Progenitor cell of endocrine pancreas (in vitro differentiated cells): ENCODE measurements at regions not wholly inside any gene's neighbourhood (a gene's known extent, or its start where the extent isn't known, plus 50 kb on each side); places are given as distances from the start of the nearest gene placed in this dataset.

ENCODE experiments used
- DNase-seq: peaks from one replicate; pipeline ENCODE4 v3.0.0; 2021; ENCODE audit warnings: low spot score; ENCODE audit not compliant: unreplicated experiment
- H3K27ac Mint-ChIP-seq: 2 replicates; pipeline ENCODE4 v1.8.0; 2021; ENCODE audit warnings: mild to moderate bottlenecking, moderate library complexity, mixed read lengths
- H3K27me3 Mint-ChIP-seq: 2 replicates; pipeline ENCODE4 v1.8.0; 2021; ENCODE audit warnings: mixed read lengths
- H3K36me3 Mint-ChIP-seq: 2 replicates; pipeline ENCODE4 v1.8.0; 2022; ENCODE audit warnings: mixed read lengths; ENCODE audit not compliant: insufficient read depth
- H3K4me1 Mint-ChIP-seq: 2 replicates; pipeline ENCODE4 v1.8.0; 2021; ENCODE audit warnings: low read depth, mixed read lengths
- H3K4me3 Mint-ChIP-seq: 2 replicates; pipeline ENCODE4 v1.8.0; 2021; ENCODE audit warnings: low read depth, mild to moderate bottlenecking, moderate library complexity, mixed read lengths
- H3K9me3 Mint-ChIP-seq: 2 replicates; pipeline ENCODE4 v1.8.0; 2021; ENCODE audit warnings: low read depth, mixed read lengths
- CTCF ChIP-seq: fragments of 200-600 bp; sonication (generic); IDR thresholded peaks from one replicate; pipeline ENCODE4 v1.5.0; 2021; ENCODE audit warnings: antibody characterized with exemption, mild to moderate bottlenecking; ENCODE audit not compliant: unreplicated experiment

GRCh38 chr5:23840083-23840482 lies 332.7 kb downstream of the PRDM9 start:
- peak; percentile 31 for TF ChIP-seq CTCF
- no peaks in the 10 kb centered on the region for H3K27me3 Mint-ChIP-seq
- no peak overlapping the region for H3K4me3 Mint-ChIP-seq
- peaks cover 1% of the 10 kb centered on the region for H3K36me3 Mint-ChIP-seq
- H3K27ac Mint-ChIP-seq: no peak overlapping the region
- DNase-seq: no peak
- H3K4me1 Mint-ChIP-seq: peaks cover 2% of the 10 kb centered on the region
- H3K9me3 Mint-ChIP-seq: peaks cover 9% of the 10 kb centered on the region

DNA sequence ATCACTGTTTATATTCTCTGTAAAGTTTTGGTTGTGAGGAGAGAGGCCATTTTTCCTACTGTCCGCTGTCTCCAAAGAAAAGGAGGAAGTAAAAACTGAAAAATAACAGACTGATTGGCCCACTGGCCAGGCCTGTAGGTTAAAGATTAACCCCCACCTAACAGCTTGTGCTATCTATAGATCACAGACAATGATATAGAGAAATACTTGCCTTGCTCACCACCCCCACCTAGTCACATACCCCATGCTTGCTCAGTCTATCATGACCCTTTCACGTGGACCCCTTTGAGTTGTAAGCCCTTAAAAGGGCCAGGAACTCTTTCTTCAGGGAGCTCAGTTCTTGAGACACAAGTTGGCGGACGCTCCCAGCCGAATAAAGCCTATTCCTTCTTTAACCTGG lies 357.4 kb downstream of the PRDM9 start:
- no peaks in the 10 kb centered on the region for H3K27me3 Mint-ChIP-seq
- H3K36me3 Mint-ChIP-seq: no peaks in the 10 kb centered on the region
- DNase-seq: no peak
- no peak for TF ChIP-seq CTCF
- H3K4me3 Mint-ChIP-seq: no peak overlapping the region
- H3K4me1 Mint-ChIP-seq: no peaks in the 10 kb centered on the region
- H3K9me3 Mint-ChIP-seq: no peaks in the 10 kb centered on the region
- H3K27ac Mint-ChIP-seq: peak overlapping the region; percentile 86

DNA sequence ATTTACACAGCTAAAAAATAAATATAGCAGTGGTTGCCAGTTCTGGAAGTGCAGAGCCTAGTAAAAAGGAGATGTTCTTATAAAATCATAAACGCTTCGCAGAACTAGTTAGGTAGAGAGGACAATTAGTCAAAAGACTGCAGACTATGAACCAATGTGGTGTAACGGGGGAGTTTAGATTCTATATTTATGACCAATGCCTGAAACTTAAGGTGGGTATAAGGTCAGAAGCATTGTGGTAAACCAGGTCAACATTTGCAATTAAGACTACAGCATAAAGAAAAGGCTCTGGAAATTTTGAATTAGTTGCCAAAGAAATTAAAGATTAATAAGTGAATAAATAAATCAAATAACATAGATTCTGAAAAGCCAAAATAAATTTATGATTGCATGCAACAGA lies 370.4 kb downstream of the PRDM9 start:
- H3K4me3 Mint-ChIP-seq: no peak overlapping the region
- no peak for DNase-seq
- peaks cover 3% of the 10 kb centered on the region for H3K9me3 Mint-ChIP-seq
- H3K27ac Mint-ChIP-seq: no peak overlapping the region
- H3K36me3 Mint-ChIP-seq: no peaks in the 10 kb centered on the region
- TF ChIP-seq CTCF: no peak
- no peaks in the 10 kb centered on the region for H3K27me3 Mint-ChIP-seq
- no peaks in the 10 kb centered on the region for H3K4me1 Mint-ChIP-seq

DNA sequence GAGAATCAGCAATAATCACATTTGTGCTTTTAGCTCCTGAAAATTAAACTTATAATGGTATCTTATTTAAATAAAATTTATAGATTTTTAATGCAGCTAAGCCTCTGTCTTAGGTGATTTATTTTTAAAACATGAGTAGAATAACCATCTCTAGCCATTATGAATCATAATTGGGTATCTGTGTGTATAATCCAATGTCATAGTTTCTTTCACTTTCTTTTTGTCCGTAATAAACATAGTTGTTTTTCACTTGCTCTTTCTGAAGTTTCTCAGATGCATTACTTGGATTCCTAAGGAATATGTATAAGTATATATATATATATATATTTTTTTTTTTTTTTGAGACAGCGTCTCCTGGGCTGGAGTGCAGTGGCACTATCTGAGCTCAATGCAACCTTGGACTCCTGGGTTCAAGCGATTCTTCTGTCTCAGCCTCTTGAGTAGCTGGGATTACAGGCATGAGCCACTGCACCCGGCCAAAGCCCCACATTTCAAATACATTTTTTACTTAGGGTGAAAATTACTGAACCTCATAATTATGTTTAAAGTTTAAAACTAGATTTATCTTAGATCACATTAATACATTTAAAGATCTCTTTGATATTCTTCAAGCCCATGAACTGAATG lies 377.1 kb downstream of the PRDM9 start:
- Mint-ChIP-seq H3K4me1 (no peaks in the 10 kb centered on the region), H3K4me3 (no peak overlapping the region), H3K27ac (no peak overlapping the region), H3K36me3 (no peaks in the 10 kb centered on the region), H3K27me3 (no peaks in the 10 kb centered on the region), H3K9me3 (peaks cover 3% of the 10 kb centered on the region)
- TF ChIP-seq CTCF: no peak
- DNase-seq: no peak

GRCh38 chr5:23893561-23893960 lies 386.2 kb downstream of the PRDM9 start:
- Mint-ChIP-seq H3K36me3 (no peaks in the 10 kb centered on the region), H3K27ac (no peak overlapping the region), H3K4me3 (no peak overlapping the region), H3K9me3 (peaks cover 7% of the 10 kb centered on the region), H3K27me3 (no peaks in the 10 kb centered on the region), H3K4me1 (no peaks in the 10 kb centered on the region)
- no peak for DNase-seq
- TF ChIP-seq CTCF: no peak
